Activated naive CD4-positive, alpha-beta T cell treated with anti-CD3 and anti-CD28 coated beads, Interleukin-2, amount 50 U/mL, for 24 hours (primary cell): ENCODE measurements at regions not wholly inside any gene's neighbourhood (a gene's known extent, or its start where the extent isn't known, plus 50 kb on each side); places are given as distances from the start of the nearest gene placed in this dataset.

Experiments
- H3K27ac Mint-ChIP-seq: one replicate; pipeline ENCODE4 v1.8.0; 2021; ENCODE audit warnings: mild to moderate bottlenecking, mixed read lengths
- H3K27me3 Mint-ChIP-seq: one replicate; pipeline ENCODE4 v1.8.0; 2021; ENCODE audit warnings: mixed read lengths
- H3K36me3 Mint-ChIP-seq: one replicate; pipeline ENCODE4 v1.8.0; 2021; ENCODE audit warnings: mixed read lengths
- H3K4me1 Mint-ChIP-seq: one replicate; pipeline ENCODE4 v1.8.0; 2021; ENCODE audit warnings: mixed read lengths
- H3K4me3 Mint-ChIP-seq: one replicate; pipeline ENCODE4 v1.8.0; 2021; ENCODE audit warnings: mild to moderate bottlenecking, mixed read lengths
- H3K9me3 Mint-ChIP-seq: one replicate; pipeline ENCODE4 v1.8.0; 2021; ENCODE audit warnings: mixed read lengths

DNA sequence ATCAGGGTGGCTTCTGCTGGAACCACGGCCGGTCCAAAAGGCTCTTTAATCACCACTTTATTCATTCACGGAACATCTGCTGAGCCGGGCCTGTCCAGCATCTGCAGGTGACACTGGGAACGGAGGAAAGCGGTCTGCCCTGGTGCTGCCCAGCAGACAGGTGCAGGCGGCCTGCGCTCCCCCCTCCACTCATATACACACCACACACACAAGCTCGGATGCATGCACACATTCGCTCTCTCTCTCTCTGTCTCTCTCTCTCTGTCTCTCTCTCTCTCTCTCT, 736.9 kb downstream of the BRD1 start:
- peaks cover 3% of the 10 kb centered on the region for H3K27me3 Mint-ChIP-seq
- no peaks in the 10 kb centered on the region for H3K4me1 Mint-ChIP-seq
- no peak overlapping the region for H3K27ac Mint-ChIP-seq
- H3K9me3 Mint-ChIP-seq = no peaks in the 10 kb centered on the region
- no peaks in the 10 kb centered on the region for H3K36me3 Mint-ChIP-seq
- no peak overlapping the region for H3K4me3 Mint-ChIP-seq

DNA sequence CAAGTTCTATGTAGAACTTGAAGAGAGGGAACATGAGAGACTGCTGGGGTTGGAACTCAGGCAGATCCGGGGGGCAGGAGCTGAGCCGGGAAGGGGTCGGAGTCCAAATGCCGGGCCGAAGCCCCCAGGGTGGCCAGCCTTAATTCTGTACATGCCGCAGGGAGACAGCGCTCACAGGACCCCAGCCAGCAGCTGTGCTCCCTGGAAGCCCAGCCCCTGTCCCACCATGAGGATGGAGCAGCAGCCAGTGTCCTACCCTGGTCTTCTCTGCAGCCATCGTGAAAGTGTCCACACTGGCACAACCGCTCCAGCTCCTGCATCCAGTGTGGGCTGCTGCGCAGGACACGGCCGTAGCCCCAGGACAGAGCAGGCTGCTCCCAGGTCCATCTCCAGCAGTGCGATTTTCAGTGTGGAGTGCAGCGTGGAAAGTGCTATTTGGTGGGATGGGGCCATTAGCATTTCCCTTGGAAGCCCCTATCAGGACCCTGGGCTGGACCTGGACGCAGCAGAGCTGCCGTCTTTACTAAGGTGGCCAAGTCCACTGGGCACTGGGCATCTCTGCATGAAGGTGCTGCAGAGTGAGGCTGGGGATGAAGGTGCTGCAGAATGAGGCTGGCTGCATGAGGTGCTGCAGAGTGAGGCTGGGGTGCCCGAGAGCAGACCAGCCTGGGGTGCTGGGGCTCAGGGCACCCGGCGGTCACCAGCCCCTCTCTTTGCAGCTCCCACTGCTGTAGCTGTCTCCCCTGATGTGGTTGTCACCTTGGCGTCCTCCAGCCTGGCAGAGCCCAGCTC, 737.4 kb downstream of the BRD1 start:
- no peak overlapping the region for H3K27ac Mint-ChIP-seq
- no peaks in the 10 kb centered on the region for H3K4me1 Mint-ChIP-seq
- H3K27me3 Mint-ChIP-seq = peaks cover 3% of the 10 kb centered on the region
- no peaks in the 10 kb centered on the region for H3K9me3 Mint-ChIP-seq
- no peaks in the 10 kb centered on the region for H3K36me3 Mint-ChIP-seq
- no peak overlapping the region for H3K4me3 Mint-ChIP-seq

DNA sequence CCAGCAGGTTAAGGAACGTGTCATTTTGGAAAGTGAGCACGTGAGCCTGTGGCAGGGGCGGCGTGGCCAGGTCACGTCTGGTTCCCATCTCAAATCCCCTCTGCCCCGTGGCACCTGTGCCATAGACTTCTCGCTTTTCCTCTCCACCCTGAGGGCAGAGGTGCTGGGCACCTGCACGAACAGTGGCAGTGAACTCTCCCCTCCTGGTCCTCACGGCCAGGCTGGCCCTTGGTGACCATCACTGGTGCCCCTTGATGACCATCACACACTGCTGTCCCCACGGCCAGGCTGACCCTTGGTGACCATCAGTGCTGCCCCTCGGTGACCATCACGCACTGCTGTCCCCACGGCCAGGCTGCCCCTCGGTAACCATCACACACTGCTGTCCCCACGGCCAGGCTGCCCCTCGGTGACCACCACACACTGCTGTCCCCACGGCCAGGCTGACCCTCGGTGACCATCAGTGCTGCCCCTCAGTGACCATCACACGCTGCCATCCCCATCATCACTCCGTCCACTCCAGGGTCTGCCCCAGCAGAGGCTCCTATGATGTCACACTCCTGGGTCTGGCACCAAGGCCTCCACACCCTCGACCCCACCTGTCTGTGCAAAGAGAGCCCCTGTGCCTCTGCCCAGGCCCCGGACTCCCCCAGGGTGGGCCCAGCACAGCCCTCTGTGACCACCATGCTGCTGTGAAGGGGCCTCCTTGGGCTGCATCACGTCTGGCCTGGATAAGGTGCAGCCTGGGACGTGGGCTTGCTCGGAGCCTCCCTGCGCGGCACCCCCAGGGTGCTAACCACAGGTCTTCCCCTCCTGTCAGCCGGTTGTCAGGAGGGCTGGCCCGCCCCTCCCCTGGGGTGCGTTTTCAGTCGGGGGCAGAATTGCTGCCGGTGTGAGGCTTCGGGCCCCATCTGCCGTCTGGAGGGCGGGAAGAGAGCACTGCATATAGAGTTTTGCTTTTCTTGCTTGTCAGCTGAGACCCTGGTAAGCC, 738.6 kb downstream of the BRD1 start:
- Mint-ChIP-seq H3K27me3 (peaks cover 3% of the 10 kb centered on the region), H3K9me3 (no peaks in the 10 kb centered on the region), H3K27ac (no peak overlapping the region), H3K36me3 (no peaks in the 10 kb centered on the region), H3K4me3 (no peak overlapping the region), H3K4me1 (no peaks in the 10 kb centered on the region)

DNA sequence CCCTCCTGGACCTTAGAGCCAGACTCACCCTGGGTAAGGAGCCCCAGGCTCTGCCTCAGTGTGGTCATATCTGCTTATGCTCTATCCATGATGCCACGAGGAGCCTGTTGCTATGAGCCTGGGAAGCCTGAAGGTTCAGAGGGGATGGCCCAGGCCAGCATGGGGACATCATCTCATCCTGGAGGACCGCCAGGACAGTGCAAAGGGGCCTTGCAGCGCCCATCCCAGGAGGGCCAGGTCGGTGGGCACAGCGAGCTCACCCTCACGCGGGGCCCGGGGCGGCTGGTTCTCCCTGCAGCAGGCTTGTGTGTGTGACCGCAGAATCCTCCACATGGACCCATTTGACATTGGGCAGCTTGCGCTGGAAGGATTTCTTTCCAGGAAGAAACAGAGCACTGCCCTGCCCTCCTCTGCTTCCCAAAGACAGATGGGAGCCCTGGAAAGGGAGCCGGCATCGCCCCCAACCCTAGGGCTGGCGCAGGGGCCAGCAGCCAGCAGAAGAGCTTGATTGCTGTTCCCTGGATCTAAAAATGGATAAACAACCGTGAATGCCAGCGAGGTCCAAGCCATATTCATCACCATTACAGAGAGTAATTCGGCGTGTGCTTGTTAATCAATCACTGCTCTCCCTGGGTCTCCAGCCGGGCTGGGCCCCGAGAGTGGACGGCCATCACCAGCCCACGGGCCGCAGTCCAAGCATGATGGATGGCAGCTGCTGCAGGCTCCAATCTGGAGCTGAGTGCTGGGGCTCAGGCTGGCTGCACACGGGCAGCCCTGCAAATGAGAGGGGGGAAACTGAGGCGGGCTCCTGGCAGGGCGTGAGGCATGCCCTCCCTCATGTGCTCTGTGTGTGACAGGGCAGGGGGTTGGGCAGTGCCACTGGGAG, 739.7 kb downstream of the BRD1 start:
- Mint-ChIP-seq H3K9me3 (no peaks in the 10 kb centered on the region), H3K36me3 (no peaks in the 10 kb centered on the region), H3K4me1 (no peaks in the 10 kb centered on the region), H3K4me3 (no peak overlapping the region), H3K27ac (no peak overlapping the region), H3K27me3 (peaks cover 3% of the 10 kb centered on the region)

DNA sequence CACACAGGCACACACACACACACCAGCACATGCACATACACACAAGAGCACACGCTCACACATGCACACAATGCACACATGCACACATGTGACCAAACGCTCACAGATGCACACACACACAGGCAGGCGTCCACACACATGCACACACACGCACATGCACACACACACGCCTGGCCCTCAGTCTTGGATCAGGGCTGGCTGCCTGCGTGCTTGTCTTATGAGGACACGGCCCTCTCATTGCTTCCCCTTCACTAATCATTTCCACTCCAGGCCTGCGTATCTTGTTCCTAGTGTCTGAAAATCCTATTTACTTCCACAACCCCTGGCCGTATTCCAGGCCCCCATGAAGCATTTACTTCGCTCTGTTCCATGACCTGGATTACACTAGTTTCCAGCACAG, 740.5 kb downstream of the BRD1 start:
- Mint-ChIP-seq H3K9me3 (no peaks in the 10 kb centered on the region), H3K4me1 (no peaks in the 10 kb centered on the region), H3K27ac (no peak overlapping the region), H3K36me3 (no peaks in the 10 kb centered on the region), H3K4me3 (no peak overlapping the region), H3K27me3 (peaks cover 3% of the 10 kb centered on the region)

DNA sequence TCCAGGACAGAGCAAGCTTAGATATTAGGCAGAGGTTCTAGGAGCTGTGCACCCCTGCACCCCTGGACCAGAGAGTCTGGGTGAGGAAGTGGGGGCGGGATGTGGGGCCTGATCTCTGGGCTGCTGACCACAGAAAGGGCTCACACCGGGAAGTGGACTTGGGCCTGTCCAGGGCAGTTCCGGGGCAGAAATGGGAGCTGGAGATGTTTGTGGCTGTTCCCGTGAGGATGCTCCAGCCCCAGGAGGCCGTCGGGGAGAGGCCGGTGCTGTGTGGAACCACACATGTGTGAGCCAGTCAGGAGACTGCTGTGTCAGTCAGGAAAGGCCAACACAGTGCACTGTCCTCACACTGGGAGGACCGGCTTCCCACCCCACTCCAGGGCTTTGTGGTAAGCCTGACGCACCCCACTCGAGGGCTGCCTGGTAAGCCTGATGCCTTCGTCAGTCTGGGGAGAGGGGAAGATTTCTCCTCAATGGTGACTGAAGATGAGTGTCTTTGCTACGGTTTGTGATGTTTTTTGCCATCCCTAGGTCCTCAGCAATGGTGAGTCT, 741.0 kb downstream of the BRD1 start:
- H3K27ac Mint-ChIP-seq = no peak overlapping the region
- no peaks in the 10 kb centered on the region for H3K9me3 Mint-ChIP-seq
- H3K36me3 Mint-ChIP-seq = no peaks in the 10 kb centered on the region
- no peaks in the 10 kb centered on the region for H3K4me1 Mint-ChIP-seq
- no peak overlapping the region for H3K4me3 Mint-ChIP-seq
- peaks cover 3% of the 10 kb centered on the region for H3K27me3 Mint-ChIP-seq

DNA sequence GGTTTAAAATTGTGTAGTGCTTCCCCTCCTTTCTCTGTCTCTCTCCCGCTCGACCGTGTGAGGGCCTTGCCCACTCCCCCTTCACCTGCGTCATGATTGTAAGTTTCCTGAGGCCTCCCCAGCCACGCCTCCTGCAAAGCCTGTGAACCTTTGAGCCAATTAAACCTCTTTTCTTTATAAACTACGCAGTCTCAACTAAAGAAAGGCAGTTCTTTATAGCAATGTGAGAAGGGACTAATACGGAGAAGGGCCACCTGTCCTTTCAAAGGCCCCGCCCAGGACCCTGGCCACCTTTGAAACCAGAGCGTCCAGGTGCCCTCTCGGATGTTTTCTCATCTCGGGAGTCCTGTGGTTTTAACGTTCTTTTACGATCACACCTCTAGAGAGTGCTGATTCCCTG, 741.5 kb downstream of the BRD1 start:
- H3K36me3 Mint-ChIP-seq = no peaks in the 10 kb centered on the region
- H3K27me3 Mint-ChIP-seq = peaks cover 3% of the 10 kb centered on the region
- H3K4me1 Mint-ChIP-seq = no peaks in the 10 kb centered on the region
- no peak overlapping the region for H3K27ac Mint-ChIP-seq
- H3K4me3 Mint-ChIP-seq = no peak overlapping the region
- no peaks in the 10 kb centered on the region for H3K9me3 Mint-ChIP-seq

DNA sequence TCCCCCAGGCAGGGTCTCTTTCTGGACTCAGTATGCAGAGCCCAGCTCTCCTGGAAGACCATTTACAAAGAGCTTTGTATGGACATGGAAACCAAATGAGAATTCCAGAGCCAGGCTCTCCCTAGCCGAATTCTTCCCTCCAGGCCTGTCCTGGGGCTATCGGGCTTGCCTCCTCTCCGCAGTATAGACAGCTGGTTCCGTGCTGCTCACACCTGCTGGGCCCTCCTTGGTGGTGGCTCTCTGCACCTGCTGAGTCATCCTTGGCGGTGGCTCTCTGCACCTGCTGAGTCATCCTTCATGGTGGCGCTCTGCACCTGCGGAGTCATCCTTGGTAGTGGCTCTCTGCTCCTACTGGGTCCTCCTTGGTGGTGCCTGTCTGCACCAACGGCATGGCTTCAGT, 743.5 kb downstream of the BRD1 start:
- Mint-ChIP-seq H3K27me3 (peaks cover 3% of the 10 kb centered on the region), H3K9me3 (no peaks in the 10 kb centered on the region), H3K4me1 (no peaks in the 10 kb centered on the region), H3K4me3 (no peak overlapping the region), H3K27ac (no peak overlapping the region), H3K36me3 (no peaks in the 10 kb centered on the region)

DNA sequence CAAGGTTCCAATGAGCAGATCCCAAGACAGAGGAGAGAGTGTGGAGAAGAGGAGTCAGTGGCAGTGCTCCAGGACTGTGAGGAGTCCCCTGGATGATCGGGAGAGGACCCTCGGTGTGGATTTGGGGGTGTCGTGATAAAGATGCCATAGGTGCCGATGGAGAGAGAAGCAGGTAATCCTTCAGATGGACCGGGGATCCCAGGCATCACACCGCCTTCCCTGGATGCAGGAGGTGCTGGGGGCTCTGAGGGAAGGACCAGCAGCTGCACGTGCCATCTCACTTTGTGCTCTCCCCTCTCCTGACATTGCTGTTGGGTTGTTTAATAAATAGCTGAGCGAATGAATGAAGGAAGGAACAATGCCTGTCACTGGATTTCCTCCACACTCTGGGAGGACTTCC, 744.1 kb downstream of the BRD1 start:
- H3K36me3 Mint-ChIP-seq = no peaks in the 10 kb centered on the region
- H3K4me3 Mint-ChIP-seq = no peak overlapping the region
- no peaks in the 10 kb centered on the region for H3K4me1 Mint-ChIP-seq
- H3K9me3 Mint-ChIP-seq = no peaks in the 10 kb centered on the region
- H3K27ac Mint-ChIP-seq = no peak overlapping the region
- H3K27me3 Mint-ChIP-seq = peaks cover 3% of the 10 kb centered on the region

DNA sequence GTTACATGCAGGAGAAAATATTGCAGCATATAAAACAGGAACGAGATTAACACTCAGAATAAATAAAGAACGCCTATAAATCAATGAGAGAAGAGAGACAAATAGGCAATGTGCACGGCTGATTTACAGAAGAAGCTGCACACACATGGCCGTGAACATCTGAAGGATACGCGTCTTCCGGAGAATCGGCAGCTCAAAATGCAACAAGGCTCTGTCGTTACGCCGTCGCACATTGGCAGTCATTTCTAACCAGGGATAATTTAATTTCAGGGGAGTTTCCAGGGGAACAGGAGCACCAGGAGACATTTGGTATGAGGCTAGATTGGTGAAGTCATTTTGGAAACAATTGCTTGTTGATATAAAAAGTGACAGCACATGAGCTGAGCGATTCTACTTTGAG, 745.2 kb downstream of the BRD1 start:
- peaks cover 3% of the 10 kb centered on the region for H3K27me3 Mint-ChIP-seq

DNA sequence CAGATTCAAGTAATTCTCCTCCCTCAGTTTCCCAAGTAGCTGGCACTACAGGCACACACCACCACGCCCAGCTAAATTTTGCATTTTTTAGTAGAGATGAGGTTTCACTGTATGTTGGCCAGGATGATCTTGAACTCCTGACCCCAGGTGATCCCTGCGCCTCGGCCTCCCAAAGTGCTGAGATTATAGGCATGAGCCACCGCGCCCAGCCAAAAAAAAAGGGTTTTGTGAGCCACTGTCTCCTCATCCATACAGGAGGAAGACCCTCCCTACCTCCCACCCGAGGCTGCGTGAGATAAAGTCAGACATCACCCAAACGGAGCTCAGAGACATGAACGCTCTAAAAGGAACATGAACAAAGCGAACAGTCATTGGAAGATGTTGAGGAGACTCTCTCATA, 745.7 kb downstream of the BRD1 start:
- no peak overlapping the region for H3K4me3 Mint-ChIP-seq
- H3K4me1 Mint-ChIP-seq = no peaks in the 10 kb centered on the region
- peaks cover 3% of the 10 kb centered on the region for H3K27me3 Mint-ChIP-seq
- no peaks in the 10 kb centered on the region for H3K36me3 Mint-ChIP-seq
- H3K27ac Mint-ChIP-seq = no peak overlapping the region
- H3K9me3 Mint-ChIP-seq = no peaks in the 10 kb centered on the region

More for the DNA sequence above, 745.2 kb downstream of the BRD1 start:
- Mint-ChIP-seq H3K36me3 (no peaks in the 10 kb centered on the region), H3K4me1 (no peaks in the 10 kb centered on the region), H3K27ac (no peak overlapping the region), H3K9me3 (no peaks in the 10 kb centered on the region), H3K4me3 (no peak overlapping the region)

DNA sequence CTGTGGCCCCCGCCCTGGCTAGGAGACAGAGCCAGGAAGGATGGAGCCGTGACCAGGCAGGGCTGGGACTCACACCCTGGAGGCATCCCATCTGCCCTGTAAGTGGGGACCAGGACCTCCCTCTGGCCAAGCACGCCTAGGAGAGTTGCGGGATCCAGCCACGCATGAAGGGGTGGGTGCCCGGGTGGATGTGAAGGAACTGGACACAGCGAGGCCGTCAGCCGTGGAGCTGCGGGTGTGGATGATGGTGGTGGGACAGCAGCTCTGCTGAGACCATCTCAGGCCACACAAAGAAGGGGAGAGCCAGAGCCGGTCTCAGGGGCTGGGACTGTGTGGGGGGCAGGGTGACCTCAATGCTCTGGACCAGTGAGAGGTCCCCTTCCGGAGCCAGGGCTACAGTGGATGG, 746.4 kb downstream of the BRD1 start:
- Mint-ChIP-seq H3K4me3 (no peak overlapping the region), H3K27me3 (peaks cover 3% of the 10 kb centered on the region), H3K27ac (no peak overlapping the region)

DNA sequence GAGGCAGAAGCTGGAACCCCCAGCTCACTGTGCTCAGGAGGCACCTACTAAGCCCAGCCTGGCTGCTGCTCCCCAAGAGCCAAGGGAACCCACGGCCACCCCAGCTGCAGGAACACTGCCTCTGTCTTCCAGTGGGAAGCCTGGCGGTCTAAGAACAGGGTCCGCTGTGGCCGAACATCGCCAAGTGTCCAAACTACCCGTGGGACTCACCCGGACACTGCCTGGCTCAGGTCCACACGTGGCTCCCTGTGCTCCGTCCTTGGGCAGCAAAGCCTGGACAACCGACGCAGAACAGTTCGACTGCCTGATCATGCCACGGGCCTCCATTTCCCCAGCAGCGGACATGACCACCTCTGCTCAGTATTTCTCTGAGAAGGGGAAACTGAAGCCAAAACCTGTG, 747.0 kb downstream of the BRD1 start:
- Mint-ChIP-seq H3K4me3 (no peak overlapping the region), H3K27ac (no peak overlapping the region), H3K36me3 (no peaks in the 10 kb centered on the region), H3K4me1 (no peaks in the 10 kb centered on the region), H3K27me3 (no peaks in the 10 kb centered on the region), H3K9me3 (no peaks in the 10 kb centered on the region)

More for the DNA sequence above, 746.4 kb downstream of the BRD1 start:
- Mint-ChIP-seq H3K9me3 (no peaks in the 10 kb centered on the region), H3K4me1 (no peaks in the 10 kb centered on the region), H3K36me3 (no peaks in the 10 kb centered on the region)

DNA sequence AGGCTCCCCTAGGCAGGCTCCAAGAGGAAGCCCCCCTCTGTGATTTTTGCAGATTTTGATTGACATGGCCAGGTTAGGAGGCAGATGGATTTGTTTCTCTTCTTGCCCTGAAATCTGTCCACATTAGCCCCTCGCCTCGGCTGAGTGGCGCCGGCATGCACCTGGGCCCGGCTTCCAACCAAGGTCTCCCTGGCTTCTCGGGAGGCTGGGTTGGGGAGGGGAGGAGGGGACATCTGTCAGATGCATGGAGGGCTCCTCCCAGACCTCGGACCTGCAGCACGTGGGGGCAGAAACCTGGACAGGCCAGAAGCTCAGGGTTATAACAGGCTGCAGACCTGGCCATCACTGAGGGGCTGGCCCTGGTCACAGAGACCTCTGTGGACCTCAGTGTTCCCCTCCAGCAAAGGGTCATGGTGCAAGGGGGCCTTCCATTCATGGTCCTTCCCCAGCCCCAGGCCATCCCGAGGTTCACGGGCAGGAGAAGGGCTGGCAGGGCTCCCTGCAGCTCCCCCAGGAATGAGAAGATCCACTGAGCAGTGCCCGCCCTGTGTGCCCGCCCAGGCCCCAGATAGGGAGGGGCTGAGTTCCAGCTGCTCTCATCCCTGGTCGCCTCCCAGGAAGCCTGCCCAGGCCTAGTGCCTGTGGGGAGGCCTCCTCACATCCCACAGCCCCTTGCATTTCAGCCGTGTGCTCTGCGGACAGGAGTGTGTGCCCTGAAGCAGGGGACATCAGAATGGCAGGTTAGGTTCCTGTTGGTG, 747.8 kb downstream of the BRD1 start:
- no peaks in the 10 kb centered on the region for H3K4me1 Mint-ChIP-seq
- H3K36me3 Mint-ChIP-seq = no peaks in the 10 kb centered on the region
- no peaks in the 10 kb centered on the region for H3K9me3 Mint-ChIP-seq
- no peak overlapping the region for H3K27ac Mint-ChIP-seq
- H3K4me3 Mint-ChIP-seq = no peak overlapping the region
- no peaks in the 10 kb centered on the region for H3K27me3 Mint-ChIP-seq
